Activated CD8-positive, alpha-beta memory T cell treated with anti-CD3 and anti-CD28 coated beads, Interleukin-2, amount 50 U/mL, for 24 hours (primary cell): ENCODE measurements at regions not wholly inside any gene's neighbourhood (a gene's known extent, or its start where the extent isn't known, plus 50 kb on each side); places are given as distances from the start of the nearest gene placed in this dataset.

Experiments
- DNase-seq: peaks from one replicate; pipeline ENCODE4 v3.0.0-alpha.2; 2020; ENCODE audit errors: extremely low read depth

DNA sequence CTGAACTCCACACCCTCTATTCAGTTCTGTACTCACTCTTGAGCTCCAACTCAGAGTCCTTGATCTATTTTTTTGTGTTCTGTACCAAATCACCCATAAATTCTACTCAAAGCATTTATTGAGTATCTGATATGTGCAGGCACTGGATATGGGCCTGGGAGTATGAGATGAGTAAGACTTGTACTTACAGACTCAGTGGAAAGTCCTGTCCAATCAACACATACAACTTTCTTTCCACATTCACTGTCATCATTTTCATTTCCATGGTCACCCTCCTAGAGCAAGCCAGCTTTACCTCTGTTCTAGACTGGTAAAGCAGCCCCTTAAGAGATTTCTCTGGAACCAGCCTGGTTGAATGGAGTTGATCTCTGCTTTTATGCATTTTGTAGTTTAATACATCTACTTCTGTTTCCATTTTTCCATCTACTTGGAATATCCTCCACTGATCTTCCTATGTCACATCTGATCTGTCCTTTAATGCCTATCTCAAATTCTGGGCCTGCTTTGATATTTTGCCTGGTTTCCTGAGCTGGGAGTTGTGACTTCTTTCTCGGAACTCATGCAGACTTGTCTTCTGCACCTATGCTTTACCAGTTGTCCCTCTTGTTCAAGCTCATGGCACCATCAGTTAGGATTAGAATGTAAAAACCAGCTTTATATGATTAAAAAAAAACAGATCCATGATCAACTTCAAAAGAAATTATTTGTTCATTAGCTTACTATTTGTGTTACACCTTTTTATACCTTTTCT lies 96.9 kb upstream of the GLS start:
- no peak for DNase-seq

DNA sequence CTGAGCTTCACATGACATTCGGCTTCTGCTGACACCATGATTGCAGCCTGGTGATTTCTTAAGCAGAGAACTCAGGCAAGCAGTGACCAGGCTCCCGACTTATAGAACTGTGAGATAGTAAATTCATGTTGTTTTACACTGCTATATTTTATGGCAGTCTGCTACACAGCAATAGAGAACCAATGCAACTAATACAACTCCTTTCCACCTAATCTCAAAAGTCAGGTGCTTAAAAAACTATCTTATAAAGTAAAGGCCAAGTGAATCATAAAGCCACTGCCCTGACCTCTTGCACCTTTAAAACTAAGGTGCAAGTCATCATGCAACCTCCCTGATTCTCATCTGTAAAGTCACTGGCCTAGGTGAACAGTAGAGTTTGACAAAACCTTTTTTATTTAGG lies 95.3 kb upstream of the GLS start:
- DNase-seq, result no peak

DNA sequence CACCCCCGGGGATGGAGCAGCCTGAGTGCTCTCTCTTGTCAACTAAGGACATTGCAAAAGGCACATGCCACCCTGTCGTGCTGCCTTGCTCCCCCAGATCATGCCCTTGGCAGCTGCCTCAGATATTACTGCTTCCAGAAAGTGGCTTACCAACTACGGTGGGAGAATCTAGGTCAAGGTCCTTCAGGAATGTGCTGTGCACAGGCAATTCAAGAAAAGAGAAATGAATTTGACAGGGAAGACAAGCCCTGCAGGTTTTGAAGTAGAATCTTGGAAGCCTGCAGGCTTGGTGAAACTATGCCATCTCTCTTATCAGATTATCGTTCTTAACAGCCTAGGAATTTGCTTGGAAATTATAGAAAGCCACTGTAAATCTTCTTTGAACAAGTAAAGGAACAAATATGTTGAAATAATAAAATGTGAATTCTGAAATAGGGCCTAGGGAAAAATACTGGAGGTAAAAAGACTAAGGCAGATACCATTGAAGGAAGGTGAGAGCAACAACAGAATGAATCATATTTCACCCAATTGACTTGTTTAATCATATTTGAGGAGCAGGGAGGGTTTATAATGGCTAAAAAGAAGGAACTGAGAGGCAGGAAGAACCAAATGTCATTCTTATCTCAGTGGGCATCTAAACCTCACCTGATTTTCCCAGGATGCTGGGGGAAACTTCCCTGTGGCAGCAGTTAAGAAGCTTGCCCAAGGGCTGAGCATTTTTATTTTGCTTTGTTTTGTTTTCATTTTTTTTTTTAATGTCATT lies 94.0 kb upstream of the GLS start:
- DNase-seq, result no peak

DNA sequence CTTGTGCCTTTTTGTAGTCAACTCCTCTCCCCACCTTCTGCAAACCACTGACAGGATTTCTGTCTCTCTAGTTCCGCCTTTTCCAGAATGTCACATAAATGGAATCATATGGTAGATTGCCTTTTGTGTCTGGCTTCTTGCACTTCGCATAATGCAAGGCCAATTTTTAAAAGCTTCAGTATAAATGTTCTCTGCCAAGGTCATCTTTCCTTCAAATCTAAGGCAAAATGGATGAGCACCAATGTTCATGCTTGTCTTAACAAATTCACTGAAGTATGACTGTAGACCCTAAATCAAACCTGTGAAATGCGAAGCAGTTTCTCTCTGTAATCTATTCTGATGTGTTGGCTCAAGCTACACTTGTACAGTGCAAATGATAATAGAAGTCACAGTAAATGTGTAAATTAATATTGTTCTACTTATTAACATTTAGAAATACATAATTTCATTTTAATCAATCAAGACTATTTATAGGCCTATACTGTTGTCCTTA lies 92.8 kb upstream of the GLS start:
- DNase-seq, result no peak

DNA sequence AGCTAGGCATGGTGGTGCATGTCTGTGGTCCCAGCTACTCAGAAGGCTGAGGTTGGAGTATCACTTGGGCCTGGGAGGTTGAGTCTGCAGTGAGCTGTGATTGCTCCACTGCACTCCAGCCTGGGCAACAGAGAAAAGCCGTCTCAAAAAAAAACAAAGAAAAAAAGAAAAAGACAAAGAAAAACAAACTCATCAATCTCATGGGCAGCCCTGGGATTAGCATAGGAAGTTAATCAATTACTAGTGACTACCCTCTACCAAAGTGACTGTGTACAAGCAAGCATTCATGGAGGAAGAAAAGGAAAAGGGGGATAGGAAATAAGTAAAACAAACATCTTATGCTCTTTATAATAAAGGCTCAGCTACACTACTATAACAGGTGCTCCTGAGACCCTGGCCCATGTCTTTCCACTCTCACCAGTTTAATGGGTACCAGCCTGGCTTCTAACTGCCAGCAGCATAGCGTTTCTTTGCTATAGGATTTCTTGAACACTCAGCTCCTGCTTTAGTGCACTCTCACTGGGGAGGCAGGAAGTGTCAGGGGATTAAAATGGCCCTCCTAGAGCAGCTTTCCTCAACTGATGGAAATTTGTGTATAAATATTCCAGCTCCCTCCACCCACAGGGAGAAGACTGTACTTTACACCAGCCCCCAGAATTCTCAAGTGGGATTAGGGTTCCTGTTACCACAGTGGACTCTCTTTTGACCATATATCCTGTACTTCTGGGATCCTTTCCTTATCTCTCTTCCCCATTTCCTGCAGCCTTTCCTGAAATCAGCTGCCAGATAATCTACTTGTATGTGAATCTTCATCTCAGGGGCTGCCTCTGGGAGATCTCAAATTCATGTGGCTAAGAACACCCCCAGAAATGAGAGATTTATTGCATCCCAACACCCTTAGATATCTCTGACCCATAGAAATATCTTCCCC lies 91.3 kb upstream of the GLS start:
- DNase-seq, result no peak

DNA sequence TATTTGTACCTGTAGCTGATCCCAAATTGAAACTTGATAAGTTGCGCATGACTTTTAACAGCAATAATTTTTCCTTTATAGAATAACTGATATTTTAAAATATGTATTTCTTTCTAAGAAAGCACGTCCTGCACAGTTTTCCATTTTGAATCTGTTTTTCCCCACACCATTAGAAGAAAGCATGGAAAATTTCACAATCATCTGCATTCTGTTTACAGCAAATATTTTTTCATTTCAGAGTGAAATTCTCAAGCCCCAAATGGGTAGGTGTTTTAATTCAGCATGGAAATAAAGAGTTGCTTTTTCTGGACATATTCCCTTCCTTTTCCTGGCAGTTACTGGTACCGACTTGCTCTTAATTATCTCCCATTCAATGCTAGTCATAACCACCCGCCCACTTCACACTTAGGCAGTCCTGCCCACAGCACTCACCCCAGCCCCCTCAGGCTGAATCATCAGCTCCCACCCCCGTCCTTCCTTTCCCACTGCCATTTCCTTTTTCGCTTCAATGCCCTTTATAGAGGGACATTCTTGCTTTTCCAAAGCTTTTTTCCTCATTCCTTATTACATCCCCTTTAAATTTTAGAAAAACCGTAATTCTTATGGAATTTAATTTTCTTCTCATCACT lies 89.2 kb upstream of the GLS start:
- peak; percentile 28 for DNase-seq

DNA sequence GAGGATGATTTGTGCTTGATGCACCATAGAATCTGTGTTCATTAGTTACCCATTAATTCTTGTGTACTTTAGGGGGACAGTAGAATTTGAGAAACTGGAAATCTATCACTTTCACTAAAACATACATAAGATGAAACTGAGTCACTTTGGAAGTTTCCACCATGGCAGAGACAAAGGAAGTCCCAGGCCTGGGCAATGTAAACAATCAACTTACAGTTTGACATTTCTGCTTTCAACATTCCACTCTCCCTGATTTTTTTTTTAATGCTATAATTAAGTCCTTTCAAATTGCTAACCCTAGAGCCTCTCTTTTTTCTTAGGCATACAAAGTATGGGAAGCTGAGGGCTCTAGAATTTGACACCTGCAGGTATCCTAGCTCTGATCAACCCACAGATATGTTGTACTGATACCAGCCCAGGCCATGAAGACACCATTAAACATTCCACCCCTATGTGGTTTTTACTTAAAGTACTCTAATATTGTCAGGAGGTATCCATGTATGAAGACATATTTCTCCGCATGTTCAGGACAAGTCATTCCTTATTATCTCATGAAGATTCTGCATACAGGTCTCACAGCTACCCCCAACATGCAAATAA lies 88.5 kb upstream of the GLS start:
- DNase-seq, result no peak

DNA sequence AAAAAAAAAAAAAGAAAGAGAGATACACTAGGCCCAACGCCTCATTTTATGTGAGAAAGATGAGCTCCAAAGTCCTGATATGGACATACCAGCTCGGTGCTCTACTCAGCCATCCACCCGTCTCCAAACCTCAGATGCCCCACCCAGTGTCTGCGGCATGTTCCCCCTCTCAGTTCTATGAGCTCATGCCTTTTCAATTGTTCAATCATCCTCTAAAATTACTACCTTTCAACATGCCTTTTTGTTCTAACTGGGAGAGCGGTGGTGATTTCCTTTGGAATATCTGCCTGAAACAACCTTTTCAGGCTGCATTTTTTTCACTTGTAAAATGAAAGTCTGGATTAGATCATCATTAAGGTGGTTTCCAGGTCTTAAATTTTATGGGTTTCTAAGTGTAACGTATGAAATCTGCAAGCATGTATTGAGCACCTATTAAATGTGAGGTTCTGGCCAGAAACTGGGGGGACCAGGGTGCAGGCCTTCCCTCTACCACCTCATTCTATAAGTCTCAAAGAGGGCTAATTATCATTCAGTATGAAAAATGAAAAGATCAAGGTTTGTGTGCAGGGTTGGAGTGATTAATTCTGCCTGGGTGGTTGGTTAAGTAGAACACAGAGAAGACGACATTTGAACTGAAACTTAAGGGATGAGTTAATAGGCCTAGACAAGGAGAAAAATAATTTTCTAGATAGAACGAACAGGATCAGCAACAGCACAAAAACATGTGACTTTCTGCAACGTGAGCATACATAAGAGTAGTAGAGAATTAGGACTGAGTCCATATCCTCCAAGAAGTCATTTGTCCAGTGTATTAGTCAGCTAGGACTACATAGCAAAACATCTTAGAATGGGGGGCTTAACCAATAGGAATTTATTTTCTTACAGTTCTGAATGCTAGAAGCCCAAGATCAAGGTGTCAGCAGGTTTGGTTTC lies 87.4 kb upstream of the GLS start:
- DNase-seq, result no peak

DNA sequence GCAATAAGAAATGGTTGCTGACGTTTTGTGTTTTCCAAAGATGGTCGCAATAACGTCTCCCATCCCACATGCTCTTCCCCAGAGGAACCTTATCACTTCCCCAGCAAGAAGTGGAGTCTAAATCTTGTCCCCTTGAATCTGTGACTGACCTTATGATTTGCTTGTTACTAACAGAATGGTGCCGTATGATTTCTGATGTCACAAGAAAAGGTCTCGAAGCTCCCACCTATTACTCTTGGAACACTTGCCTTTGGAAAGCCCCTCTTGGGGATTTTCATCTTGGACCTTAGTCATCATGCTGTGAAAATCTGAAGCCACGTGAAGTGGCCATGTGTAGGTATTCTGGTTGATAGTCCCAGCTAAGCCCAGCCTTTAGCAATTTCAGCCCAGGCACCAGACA lies 86.2 kb upstream of the GLS start:
- DNase-seq, result no peak

DNA sequence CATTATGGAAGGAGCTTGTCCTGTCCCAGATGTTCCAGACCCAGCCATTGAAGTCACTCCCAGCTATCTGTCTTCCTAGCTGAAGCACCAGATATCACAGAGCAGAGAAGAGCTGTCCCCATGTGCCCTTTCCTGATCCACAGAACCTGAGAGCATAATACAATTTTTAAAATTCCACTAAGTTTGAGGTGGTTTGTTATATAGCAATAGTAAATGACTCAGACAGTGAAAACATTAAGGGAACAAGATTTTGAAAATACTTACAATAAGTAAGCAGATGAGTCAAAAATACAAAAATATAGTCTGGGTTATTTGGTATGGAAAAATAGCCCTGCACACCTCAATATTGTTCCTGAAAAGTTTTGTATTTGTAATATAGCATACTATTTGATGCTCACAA lies 85.8 kb upstream of the GLS start:
- no peak for DNase-seq

DNA sequence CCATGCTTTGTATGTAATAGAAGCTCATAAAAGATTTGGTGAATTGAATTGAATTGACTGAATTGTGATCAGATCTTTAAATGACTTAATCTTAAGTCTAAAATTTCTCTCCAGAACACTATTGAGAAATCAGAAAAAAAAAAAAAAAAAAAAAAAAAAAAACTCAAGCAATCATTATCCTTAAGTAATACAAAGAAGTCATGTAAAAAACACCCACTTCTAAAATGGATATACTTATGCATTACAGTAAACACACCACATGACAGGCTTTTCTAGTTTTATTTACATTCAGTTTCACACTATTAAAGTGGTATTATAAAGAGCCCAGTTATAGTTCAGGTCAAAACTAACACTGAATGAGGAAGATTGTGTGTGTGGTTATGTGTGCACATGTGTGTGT lies 84.9 kb upstream of the GLS start:
- no peak for DNase-seq

DNA sequence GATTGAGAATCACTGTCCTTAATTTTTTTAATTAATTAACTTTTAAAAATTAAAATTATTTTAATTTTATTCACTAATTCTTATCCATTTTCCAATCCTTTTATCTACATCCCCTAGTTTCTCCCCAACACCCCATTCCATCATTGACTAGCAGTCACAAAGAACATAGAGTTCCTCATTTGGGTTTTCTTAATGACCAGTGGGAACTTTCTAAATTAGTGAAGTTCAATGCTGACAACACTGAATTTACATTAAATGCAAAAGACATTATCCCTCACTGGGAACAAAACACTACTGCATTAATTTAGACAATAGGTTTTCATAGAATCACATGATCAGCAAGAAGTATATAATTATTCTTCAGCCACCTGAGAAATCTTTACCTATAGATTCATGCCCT lies 80.6 kb upstream of the GLS start:
- no peak for DNase-seq

DNA sequence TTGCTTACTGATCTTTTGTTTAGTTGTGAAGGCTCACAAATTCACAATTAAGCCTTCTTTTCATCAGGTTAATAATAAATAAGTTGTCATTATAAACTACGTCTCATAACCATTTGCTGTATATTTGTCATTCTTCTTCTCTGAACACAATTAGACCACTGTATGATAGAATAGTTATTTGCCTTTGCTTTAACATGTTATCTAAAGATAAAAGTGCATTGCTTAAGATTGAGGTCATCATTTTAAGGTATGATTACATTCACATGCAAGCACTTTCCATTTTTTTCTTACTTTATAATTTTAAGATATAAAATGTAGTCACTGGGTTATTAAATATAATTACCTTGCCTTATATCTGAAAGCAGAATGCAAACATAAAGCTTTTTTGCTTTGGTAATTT lies 80.1 kb upstream of the GLS start:
- DNase-seq, result no peak

DNA sequence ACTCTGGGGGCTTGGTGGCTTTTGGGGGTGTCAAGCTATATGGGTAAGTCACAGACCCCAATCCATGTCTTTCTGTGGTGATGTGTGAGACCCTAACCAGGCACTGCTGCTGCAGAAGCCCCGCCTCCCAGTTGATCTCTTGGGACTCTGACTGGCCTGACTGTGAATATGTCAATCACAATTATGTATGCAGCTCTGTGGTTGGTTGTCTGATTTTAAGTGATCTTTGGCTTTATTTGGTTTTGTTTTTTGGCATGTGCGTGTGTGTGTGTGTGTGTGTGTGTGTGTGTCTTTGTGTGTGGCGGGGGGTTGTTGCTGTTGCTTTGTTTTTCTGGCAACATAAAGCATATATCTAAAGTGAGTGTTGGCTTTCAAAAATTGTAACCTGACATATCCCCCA lies 78.5 kb upstream of the GLS start:
- no peak for DNase-seq

DNA sequence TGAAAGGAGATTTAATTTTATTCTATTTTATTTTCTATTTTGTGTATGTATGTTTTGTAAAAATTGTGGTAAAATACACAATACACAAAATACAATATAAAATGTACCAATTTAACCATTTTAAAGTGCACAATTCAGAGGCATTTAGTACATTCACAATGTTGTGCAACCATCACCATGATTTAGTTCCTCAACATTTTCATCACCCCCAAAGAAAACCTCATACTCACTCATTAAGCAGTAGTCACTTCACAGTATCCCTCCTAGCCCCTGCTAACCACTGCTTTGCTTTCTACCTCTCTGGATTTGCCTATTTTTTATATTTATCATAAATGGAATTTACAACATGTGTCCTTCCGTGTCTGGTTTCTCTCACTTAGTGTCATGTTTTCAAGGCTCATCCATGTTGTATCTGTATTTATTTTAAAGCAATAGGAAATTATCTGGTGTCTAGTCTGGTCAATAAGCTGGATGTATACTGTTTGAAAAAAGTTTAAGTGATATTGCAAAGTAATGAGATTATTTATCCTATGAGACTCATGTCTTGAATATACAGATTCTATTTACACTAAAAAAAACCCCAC lies 77.9 kb upstream of the GLS start:
- no peak for DNase-seq

DNA sequence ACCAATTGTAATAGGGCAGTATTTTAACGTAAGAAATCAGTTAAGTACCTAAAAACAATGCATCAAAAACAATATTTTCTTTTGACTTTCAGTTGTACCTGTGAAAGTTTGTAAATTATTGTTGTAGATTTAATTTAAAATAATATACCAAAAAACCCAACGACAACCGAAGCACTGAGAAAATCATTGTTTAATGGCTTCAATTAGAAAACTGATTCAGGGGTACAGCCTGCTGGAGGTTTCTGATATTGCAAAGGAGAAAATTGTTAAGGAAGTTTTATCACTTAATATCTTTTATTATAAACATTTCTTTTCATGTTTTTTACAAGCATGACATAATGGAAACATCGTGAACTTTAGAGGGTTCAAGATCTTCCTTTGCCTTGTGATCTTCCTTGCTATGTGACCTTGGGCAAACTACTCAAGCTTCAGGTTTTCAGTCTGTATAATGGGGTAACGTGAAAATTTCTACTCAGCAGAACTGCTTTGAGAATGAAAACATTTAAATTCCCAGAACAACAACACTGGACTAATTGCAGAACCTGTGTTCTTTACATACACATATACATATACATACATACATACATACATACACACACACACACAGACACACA lies 76.3 kb upstream of the GLS start:
- no peak for DNase-seq

DNA sequence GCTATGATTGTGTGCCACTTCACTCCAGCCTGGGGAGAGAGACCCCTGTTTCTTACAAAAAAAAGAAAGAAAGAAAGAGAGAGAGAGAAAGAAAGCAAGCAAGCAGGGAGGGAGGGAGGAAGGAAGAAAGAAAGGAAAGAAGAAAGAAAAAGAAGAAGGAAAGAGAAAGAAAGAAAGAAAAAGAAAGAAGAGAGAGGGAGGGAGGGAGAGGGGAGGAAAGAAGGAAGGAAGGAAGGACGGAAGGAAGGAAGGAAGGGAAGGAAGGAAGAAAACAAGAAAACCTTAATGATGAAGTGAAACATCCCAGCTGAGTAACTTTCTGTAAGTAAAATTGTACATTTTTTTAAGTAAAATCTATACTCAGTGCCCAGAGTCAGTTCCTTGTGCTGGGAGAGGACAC lies 75.5 kb upstream of the GLS start:
- no peak for DNase-seq

DNA sequence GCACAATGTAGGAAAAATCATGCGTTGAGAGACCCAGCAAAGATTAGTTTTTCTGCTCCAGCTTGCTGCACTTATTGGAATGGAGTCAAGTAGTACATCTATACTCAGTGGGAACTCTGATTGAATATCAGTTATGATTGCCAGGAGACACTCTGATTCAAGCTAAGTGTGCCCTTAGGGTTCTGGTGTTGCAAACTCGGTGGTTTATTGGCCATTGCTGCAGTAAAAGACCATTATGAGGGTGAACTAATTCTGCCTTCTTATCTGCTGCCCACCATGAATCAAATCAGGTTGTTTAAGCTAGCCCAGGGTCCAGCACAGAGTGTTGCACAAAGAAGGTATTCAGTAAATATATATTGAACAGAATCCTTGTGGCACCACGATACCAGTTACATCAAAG lies 74.8 kb upstream of the GLS start:
- no peak for DNase-seq

DNA sequence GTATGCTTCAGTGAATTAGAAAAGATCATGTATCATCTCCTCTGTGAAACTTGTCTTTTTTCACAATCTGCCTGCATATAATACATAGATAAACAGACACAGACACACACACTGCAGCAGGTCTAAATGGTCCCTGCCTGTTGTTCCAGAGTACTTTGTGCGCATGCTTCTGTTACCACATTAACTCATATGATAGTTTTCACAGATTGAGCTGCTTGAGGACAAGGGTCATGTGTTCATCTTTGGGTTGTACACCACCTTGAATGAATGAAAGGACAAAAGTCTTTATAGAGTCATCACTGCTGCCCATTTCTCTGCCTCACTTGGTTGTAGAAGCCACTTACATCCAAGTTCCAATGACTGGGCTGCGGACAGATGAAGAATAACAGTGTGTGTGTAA lies 72.7 kb upstream of the GLS start:
- DNase-seq, result no peak
